DND-41 (cell line): ENCODE measurements at regions not wholly inside any gene's neighbourhood (a gene's known extent, or its start where the extent isn't known, plus 50 kb on each side); places are given as distances from the start of the nearest gene placed in this dataset.

Source experiments
- ATAC-seq: fragments of 200-7000 bp; cut with Tn5 transposase; 3 replicates; pipeline ENCODE4 v1.9.1; 2021; ENCODE audit warnings: low read depth; ENCODE audit not compliant: insufficient read depth
- DNase-seq: peaks from one replicate; pipeline ENCODE4 v3.0.0-alpha.2; 2020
- H2AFZ ChIP-seq: 2 replicates; pipeline ENCODE4 v1.6.0; 2012; ENCODE audit warnings: low read depth, low read length
- H3K27ac ChIP-seq: 2 replicates; pipeline ENCODE4 v1.5.1; 2012; ENCODE audit warnings: low read length, inconsistent platforms
- H3K27me3 ChIP-seq: fragments of 200-600 bp; sonication (generic); 2 replicates; pipeline ENCODE4 v1.6.0; 2012; ENCODE audit warnings: low read length, mild to moderate bottlenecking, inconsistent platforms; ENCODE audit not compliant: insufficient read depth, poor library complexity
- H3K36me3 ChIP-seq: 2 replicates; pipeline ENCODE4 v1.5.1; 2012; ENCODE audit warnings: low read length, inconsistent platforms; ENCODE audit not compliant: insufficient read depth
- H3K4me1 ChIP-seq: 2 replicates; pipeline ENCODE4 v1.5.1; 2012; ENCODE audit warnings: mild to moderate bottlenecking, low read length; ENCODE audit not compliant: insufficient read depth
- H3K4me2 ChIP-seq: 2 replicates; pipeline ENCODE4 v1.6.0; 2012; ENCODE audit warnings: mild to moderate bottlenecking, moderate library complexity, low read length, inconsistent platforms; ENCODE audit not compliant: insufficient read depth
- H3K4me3 ChIP-seq, 2 experiments: fragments of 200-600 bp in 1 of 2; shearing (Covaris generic) in 1 of 2; 2 replicates each; pipeline ENCODE4 v1.5.1; 2012 to 2016; ENCODE audit warnings: inconsistent platforms in 2 of 2, low read length in 2 of 2, mild to moderate bottlenecking in 2 of 2, low read depth in 1 of 2, moderate library complexity in 1 of 2
- H3K79me2 ChIP-seq: 2 replicates; pipeline ENCODE4 v1.6.0; 2012; ENCODE audit warnings: low read length, inconsistent platforms; ENCODE audit not compliant: insufficient read depth
- H3K9ac ChIP-seq: 2 replicates; pipeline ENCODE4 v1.6.0; 2012; ENCODE audit warnings: low read depth, mild to moderate bottlenecking, inconsistent platforms, low read length, moderate library complexity
- H3K9me3 ChIP-seq: 2 replicates; pipeline ENCODE4 v1.5.1; 2012; ENCODE audit warnings: low read length, moderate library complexity, mild to moderate bottlenecking, inconsistent platforms; ENCODE audit not compliant: insufficient read depth, severe bottlenecking
- H4K20me1 ChIP-seq: 2 replicates; pipeline ENCODE4 v1.6.0; 2012; ENCODE audit warnings: low read length; ENCODE audit not compliant: insufficient read depth
- EZH2 ChIP-seq: IDR thresholded peaks from 3 replicates; pipeline ENCODE4 v1.6.1; 2012; ENCODE audit warnings: borderline replicate concordance, low read depth, mild to moderate bottlenecking, moderate library complexity, low read length, inconsistent platforms; ENCODE audit not compliant: severe bottlenecking
- TF ChIP-seq, protein P1 (sequence below): IDR thresholded peaks from 2 replicates; pipeline ENCODE4 v1.5.1; 2012; ENCODE audit warnings: borderline replicate concordance, low read length, moderate library complexity, mild to moderate bottlenecking; ENCODE audit not compliant: poor library complexity, severe bottlenecking; ENCODE audit errors: extremely low read depth

DNA sequence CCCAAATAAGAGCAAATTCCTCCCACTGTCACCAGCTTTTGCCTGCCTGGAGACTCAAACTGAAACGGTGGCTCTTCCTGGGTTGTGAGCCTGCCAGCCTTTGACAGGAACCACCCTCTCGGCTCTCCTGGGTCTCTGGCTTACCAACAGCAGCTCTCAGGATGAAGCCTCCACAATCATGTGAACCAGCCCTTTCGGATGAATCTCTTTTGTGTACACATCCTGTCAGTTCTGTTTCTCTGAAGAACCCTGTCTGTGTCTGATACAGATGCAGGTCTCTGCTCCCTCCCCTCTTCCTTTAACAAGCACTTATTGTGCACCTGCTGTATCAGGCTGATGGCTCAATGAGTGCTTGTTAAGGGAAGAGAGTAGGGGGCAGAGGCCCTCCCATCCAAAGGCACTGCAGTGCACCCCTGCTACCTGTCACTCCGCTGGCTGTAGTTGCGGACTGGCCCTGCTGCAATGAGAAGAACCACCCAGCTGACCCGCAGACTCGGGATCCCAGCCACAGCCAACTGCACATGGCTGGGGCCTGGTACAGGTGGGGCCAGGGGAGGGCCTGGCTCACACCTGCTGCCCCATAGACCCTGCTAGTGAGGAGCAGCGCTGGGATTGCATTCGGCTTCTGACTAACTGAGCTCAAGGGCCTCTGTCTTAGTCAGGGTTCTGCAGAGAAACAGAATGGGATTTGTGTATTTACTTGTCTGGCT is 120.1 kb upstream of the PMEPA1 start:
- no peak overlapping the region for H3K4me2 ChIP-seq
- H3K4me1 ChIP-seq, result no peaks in the 10 kb centered on the region
- H3K27ac ChIP-seq, result no peak overlapping the region
- H3K4me3 ChIP-seq, result no peak overlapping the region
- peaks cover 3% of the 10 kb centered on the region; the same call in 1 of the 2 replicates for H4K20me1 ChIP-seq
- no peaks in the 10 kb centered on the region for H3K36me3 ChIP-seq
- peaks cover 16% of the 10 kb centered on the region for H3K27me3 ChIP-seq
- ATAC-seq (peak; percentile 80), DNase-seq (peak; percentile 48)
- no peaks in the 10 kb centered on the region for H3K79me2 ChIP-seq
- TF ChIP-seq, protein P1, sequence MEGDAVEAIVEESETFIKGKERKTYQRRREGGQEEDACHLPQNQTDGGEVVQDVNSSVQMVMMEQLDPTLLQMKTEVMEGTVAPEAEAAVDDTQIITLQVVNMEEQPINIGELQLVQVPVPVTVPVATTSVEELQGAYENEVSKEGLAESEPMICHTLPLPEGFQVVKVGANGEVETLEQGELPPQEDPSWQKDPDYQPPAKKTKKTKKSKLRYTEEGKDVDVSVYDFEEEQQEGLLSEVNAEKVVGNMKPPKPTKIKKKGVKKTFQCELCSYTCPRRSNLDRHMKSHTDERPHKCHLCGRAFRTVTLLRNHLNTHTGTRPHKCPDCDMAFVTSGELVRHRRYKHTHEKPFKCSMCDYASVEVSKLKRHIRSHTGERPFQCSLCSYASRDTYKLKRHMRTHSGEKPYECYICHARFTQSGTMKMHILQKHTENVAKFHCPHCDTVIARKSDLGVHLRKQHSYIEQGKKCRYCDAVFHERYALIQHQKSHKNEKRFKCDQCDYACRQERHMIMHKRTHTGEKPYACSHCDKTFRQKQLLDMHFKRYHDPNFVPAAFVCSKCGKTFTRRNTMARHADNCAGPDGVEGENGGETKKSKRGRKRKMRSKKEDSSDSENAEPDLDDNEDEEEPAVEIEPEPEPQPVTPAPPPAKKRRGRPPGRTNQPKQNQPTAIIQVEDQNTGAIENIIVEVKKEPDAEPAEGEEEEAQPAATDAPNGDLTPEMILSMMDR, result no peak
- no peak for TF ChIP-seq EZH2
- H2AFZ ChIP-seq, result no peak overlapping the region
- no peak overlapping the region for H3K9ac ChIP-seq
- no peaks in the 10 kb centered on the region for H3K9me3 ChIP-seq

DNA sequence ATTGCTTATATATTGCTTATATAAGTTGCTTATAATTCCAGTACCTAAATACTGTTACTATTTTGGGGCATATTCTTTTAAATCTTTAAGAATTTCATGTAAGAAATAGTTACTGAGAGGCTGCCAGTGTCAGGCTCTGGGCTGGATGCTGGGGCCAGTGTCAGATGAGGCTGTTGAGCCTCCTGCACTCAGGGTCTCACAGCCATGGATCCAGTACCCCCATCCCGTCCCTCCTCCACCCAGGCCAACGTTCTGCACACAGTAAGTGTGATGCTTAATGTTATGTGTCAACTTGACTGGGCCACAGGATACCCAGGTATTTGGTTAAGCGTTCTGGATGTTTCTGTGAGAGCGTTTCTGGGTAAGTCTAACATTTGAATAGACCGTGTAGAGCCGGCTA is 119.5 kb upstream of the PMEPA1 start:
- Histone ChIP-seq H4K20me1 (peaks cover 3% of the 10 kb centered on the region; the same call in 1 of the 2 replicates), H3K36me3 (no peaks in the 10 kb centered on the region), H3K9me3 (no peaks in the 10 kb centered on the region), H3K79me2 (no peaks in the 10 kb centered on the region), H3K4me3 (no peak overlapping the region), H3K27me3 (peaks cover 16% of the 10 kb centered on the region), H3K27ac (no peak overlapping the region), H3K9ac (no peak overlapping the region), H2AFZ (no peak overlapping the region), H3K4me2 (no peak overlapping the region), H3K4me1 (no peaks in the 10 kb centered on the region)
- TF ChIP-seq, protein P1, result no peak
- no peak for TF ChIP-seq EZH2
- ATAC-seq (no peak), DNase-seq (no peak)

DNA sequence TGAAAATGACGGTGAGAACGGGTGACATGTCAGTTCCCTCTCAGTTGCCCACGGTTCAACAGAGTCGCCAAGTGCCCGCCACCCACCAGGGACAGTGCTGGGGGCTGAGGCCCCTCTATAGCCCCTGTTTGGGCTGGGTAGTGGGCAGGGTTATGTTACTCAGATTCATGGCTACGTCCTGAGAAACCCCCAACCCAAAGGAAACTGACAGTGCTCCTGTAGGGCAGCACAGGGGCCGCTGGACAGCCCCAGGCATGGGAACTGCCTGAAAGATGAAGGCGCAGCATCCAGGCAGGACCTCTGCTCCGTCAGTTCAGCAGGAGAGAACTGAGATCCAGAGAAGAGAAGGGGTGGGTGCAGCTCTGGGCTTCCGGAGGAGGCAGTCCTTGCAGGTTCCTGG is 118.9 kb upstream of the PMEPA1 start:
- no peak overlapping the region for H3K4me2 ChIP-seq
- no peak overlapping the region for H2AFZ ChIP-seq
- no peak overlapping the region for H3K4me3 ChIP-seq
- no peak overlapping the region for H3K9ac ChIP-seq
- TF ChIP-seq, protein P1, result no peak
- no peak for TF ChIP-seq EZH2
- DNase-seq (no peak), ATAC-seq (no peak)
- no peaks in the 10 kb centered on the region for H3K9me3 ChIP-seq
- H3K27me3 ChIP-seq, result peaks cover 16% of the 10 kb centered on the region
- no peaks in the 10 kb centered on the region for H3K79me2 ChIP-seq
- peaks cover 3% of the 10 kb centered on the region; the same call in 1 of the 2 replicates for H4K20me1 ChIP-seq
- no peaks in the 10 kb centered on the region for H3K36me3 ChIP-seq
- H3K27ac ChIP-seq, result no peak overlapping the region
- H3K4me1 ChIP-seq, result no peaks in the 10 kb centered on the region
